ENCODE measurements at regions not wholly inside any gene's neighbourhood (a gene's known extent, or its start where the extent isn't known, plus 50 kb on each side); places are given as distances from the start of the nearest gene placed in this dataset.

DNA sequence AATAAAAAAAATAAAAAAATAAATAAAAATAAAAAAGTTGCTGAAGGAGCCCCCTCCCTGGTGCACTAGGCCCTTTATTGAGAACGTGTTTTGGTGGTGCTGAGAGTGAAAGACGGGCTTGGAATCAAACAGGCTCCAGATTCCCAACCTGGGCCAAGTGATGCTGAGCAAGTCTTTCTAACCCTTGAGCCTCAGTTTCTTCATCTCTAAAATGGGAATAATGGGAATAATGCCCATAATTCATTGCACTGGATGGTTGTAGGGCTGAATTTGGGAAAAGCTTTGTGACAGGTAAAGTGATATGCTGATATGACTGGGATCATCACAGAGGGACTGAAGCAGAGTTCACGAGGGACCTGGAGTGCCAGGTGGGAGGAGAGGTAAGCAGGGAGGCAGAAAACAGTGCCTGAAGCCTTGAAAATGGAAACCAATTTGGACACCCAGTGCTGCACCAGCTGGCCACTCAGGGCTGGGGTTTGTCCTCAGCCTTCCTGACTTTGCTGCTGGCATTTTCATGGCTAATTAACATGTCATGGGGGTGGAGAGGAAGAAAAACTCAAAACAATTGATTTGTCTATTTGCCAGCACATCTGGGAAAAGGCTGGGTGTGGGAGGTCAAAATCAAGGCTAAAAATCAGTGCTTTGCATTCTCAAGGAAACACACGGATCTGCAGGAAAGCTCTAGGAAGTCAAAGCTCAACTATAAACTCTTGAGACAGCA, 241.3 kb downstream of the LOXHD1 start:
- FAIRE-seq: no peak

DNA sequence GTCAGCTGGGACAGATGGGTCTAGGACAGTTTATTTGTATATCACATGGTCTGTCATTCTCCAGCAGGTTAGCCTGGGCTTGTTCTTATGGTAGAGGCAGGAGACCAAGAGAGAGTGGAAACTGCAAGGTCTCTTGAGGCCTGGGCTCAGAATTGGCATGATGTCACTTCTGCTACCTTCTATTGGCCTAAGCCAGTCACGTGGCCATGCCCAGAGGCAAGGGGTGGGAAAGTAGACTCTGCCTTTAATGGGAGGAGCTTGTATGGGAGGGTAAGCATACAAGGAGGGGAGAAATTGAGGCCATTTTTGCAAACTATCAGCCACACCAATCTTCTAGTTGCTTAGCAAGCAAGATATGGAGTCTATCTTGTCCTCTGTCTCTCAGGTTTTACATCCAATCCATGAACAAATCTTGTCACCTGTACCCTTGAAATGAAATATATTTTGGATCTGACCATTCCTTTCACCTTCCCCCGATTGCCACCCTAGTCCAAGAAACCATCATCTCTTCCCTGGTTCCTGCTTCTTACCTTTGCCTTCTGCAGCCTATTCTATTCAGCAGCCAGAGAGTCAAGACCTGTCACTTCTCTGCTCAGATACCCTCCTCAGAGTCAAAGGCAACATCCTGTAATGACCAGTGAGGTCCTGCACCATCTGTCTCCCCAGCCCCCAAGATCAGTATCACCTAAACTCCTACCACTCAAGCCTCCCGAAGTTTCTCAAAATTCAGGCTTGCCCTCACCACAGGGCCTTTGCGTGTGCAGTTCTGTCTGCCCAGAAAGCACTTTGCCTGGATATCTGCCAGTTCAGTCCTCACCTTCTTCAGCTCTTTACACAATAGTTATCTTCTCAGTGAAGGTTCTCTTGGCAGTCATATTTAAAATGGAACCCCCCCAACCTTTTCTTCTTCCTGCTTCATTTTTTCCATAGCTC, 240.0 kb downstream of the LOXHD1 start:
- FAIRE-seq: no peak

DNA sequence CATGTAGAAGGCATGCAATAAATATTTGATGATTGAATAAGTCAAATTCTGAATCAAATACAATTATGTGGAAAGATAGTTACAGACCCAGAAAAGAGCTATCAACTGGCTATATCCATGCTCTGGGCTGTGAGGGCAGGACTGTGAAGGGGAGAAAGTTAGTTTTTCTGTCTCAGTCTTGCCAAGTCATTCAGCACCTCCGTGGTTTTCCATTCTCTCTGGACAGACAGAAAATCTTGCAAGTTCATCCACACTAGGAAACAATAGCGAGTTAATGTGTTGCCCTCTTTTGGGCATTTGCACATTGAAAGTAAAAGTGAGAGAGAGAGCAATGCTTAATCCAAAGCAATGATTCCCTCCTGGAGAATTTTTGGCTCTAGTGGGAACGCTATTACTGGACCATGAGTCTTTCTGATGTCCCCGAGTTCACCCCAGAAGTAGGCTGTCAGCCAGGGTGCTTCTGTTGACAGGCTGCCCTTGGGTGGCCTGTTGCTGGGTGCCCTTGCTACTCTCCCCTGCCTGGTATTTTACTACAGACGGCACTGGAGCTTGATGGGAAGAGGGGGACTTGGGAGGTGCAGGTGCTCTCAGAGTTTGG, 238.3 kb downstream of the LOXHD1 start:
- no peak for FAIRE-seq

DNA sequence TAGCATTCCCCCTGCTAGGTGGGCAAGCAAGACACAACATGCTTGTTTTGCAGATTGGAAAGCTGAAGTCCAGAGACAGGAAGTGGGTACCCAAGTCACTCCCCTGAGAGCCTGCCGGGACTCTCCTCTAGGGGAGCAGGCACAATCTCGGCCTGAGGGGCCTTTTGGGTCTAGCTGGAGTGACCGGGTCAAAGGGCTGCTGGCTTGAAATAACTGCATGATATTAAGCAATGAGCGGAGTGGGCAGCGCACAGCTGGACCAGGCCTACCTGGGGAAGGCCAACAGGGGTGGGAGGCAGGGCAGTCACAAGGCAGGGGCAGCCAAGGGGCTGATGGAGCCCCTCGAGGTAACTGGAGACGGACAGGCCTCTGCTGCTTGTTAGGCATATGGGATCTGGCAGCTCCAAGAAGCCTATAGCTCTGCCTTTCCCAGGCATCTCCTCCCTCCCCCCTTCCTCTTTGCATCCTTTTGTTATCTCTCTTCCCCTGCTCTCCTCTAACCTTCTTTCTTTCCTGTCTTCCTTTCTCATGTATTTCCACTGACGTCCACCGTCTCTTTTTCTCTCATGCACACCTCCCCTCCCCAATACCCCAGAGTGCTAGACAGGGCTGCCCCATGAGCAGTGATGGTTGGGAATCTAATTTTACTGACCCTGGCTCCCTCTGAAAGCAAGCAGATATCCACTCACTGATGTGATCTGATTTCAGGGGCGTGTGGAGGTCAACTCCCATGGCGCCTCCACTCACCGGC, 237.5 kb downstream of the LOXHD1 start:
- no peak for FAIRE-seq

DNA sequence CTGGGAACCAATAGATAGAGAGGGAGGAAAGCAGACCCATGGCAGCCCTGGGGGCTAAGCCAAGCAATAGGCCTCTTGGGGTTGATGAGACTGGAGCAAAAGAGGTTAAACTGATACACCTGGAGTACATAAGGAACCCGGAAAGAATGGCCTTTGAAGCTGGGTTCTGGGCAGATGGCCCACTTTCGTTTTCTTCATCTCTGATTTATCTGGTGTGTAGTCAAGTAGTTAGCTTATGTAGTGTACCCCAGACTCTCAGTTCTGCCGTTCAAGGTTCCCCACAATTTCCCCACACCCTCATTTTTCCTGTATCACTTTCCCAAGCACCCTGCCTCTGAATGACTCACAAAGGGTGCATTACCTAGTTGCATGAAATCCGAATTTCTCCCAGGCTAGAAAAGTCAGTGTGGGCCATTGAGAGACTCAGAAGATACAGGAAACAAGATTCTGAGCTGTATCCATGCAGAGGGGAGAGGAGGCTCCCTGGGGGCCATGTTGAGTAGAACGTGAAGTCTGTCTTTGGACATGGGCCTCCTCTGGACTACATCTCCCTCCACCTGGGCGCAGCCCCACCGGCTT, 235.0 kb downstream of the LOXHD1 start:
- FAIRE-seq: no peak

DNA sequence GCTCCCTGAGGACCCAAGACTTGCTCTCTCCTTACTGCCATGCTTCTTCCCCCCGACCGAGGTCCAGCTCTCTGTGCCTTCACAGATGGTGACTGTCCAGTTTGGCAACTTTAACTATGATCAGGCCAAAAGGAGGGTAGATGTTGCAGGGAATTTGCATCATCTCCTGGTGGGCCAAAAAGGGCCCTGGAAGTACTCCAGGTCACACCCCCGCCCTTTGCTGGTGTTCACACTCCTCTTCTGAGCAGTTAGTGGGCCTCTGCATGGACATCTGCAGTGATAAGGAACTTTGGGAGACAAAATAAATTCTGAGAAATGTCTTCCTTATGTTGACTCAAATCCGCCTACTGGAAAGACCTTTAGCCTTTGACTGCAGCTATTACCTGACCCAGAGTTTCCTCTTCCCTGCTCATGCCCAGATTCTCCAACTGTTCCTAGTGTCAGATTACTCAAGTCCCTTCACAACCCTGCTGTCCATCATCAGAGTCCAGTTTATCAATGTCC, 234.4 kb downstream of the LOXHD1 start:
- FAIRE-seq: no peak

DNA sequence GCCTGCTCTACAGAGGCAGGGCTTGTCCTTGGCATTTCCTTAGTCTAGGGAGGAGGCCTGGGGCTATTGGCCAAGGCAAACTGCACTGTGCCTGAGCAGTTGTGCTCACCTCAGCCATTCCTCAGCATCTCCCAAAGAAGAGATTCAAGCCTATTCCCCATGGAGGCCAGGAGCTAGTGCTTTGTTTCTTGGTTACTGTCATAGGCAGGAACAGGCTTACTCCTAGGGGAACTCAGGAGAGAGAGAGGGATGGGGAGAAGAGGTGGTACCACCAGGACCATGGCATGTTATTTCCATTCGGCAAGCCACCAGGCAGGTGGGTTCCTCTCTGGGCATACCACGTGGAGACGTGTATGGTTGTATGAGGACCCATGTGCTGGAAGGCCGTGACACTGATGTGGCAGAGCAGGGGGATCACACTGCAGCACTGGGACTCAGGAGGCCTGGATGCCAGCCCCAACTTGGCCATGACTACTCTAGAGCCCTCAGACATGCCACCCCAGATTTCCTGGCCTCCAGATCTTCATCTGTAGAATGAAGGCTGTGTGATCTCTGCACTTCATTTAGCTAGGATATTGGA, 233.7 kb downstream of the LOXHD1 start:
- FAIRE-seq: no peak

DNA sequence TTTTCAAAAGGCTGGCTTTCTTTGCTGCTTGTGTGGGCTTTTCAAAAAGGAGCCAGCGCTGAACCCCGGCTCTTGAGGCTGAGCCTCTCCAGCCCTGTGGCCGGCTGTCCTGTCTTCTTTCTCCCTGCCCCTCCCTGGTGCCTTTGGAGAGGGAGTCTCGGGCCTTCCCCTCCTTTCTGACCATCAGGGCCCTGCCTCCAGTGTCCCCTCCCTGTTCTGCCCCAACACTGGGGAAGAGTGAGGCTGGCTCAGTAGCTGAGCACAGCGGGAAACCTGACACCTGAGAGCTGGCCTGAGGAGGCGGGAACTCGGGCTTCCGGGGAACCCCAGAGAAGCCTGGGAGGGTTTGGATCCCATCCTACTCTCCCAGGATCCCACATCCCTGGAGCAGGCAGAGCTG, 232.1 kb downstream of the LOXHD1 start:
- no peak for FAIRE-seq

DNA sequence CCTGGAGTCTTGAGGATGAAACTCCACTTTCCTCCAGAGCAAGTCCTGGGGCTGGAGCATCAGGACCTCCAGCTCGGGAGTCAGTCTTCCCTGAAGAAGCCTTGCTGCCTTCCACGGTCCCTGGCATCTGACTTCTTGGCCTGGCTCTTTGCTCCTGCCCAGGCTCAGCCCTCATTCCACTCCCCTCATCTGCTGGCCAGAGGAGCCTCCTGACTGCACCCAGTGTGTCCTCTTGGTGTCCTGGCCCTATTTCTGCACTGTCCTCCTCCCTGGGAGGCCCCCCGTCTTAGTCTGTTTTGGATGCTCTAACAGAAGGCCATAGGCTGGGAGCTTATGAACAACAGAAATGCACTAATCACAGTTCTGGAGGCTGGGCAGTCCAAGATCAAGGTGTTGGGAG, 231.5 kb downstream of the LOXHD1 start:
- no peak for FAIRE-seq

DNA sequence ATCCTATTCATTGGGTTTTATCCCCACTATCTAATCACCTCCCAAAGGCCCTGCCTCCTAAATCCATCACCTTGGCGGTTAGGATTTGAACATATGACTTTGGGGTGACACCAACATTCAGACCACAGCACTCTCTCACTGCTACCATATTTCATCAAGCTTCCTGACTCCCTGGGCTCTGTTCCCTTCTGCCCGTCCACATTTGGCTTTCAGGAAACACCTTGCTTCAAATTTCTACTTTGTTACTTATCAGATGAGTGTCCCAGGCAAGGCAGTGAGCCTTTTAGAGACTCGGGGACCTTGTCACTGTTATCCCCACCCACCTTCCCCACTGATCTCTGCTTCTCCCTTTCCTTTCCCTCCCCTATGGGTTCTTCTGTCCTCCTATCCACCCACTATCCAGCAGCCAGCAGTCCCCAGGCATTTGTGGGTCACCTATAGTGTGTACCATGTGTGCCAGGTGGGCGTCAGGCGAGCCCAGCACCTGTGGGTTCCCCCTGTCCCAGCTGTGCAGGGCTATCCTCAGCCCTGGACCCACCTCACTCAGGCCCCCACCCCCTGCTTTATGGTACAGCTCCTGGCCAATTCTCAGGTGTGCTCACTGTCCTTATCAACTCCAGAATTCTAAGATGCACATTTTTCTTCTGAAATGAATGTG, 230.9 kb downstream of the LOXHD1 start:
- no peak for FAIRE-seq

DNA sequence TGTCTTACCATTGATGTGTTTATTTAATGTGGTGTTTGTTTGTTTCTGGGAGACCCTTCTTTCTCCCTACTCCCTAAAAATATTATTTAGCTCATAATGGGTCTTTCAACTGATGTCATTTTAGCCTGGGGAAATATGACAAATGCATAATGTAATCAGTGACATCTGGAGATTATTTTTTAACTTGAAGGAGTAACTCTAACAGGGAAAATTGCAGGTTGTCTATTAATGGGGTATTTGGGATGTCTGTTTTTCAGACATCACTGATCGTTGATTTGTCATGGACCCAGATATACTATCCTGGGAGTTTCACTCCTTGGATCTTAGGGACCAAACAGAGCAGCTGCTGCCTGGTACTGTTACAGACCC, 230.4 kb downstream of the LOXHD1 start:
- FAIRE-seq: no peak
